GM19372 (cell line): ENCODE measurements at regions not wholly inside any gene's neighbourhood (a gene's known extent, or its start where the extent isn't known, plus 50 kb on each side); places are given as distances from the start of the nearest gene placed in this dataset.

Experiments used
- ATAC-seq: cut with Tn5 transposase; IDR thresholded peaks from one replicate; pipeline ENCODE4 v1.9.1; 2021; ENCODE audit warnings: mild to moderate bottlenecking, low read depth, moderate library complexity; ENCODE audit not compliant: unreplicated experiment

GRCh38 chr4:129623233-129623875 is 527.4 kb downstream of the C4orf33 start:
- no peak for ATAC-seq

GRCh38 chr4:129641179-129641578 is 545.2 kb downstream of the C4orf33 start:
- peak; percentile 82 for ATAC-seq

- ATAC-seq, result no peak
Measured at GRCh38 chr4:129645461-129645860, 549.5 kb downstream of the C4orf33 start.

GRCh38 chr4:129668092-129668491 is 572.1 kb downstream of the C4orf33 start:
- ATAC-seq, result no peak

- no peak for ATAC-seq
Measured at GRCh38 chr4:129672941-129673340, 577.0 kb downstream of the C4orf33 start.

GRCh38 chr4:129675036-129675435 is 579.1 kb downstream of the C4orf33 start:
- ATAC-seq, result no peak

- ATAC-seq, result no peak
Measured at GRCh38 chr4:129676934-129677333, 581.0 kb downstream of the C4orf33 start.

GRCh38 chr4:129682586-129682985 is 586.6 kb downstream of the C4orf33 start:
- ATAC-seq, result no peak

GRCh38 chr4:129707949-129708348 is 612.0 kb downstream of the C4orf33 start:
- ATAC-seq, result no peak

GRCh38 chr4:129708784-129709183 is 612.8 kb downstream of the C4orf33 start:
- no peak for ATAC-seq

- ATAC-seq, result no peak
Measured at GRCh38 chr4:129738175-129738574, 642.2 kb downstream of the C4orf33 start.

- no peak for ATAC-seq
Measured at GRCh38 chr4:129747756-129748155, 651.8 kb downstream of the C4orf33 start.

- ATAC-seq, result no peak
Measured at GRCh38 chr4:129748991-129749390, 653.0 kb downstream of the C4orf33 start.

- no peak for ATAC-seq
Measured at GRCh38 chr4:129751646-129752045, 655.7 kb downstream of the C4orf33 start.

- ATAC-seq, result no peak
Measured at GRCh38 chr4:129783596-129783995, 687.6 kb downstream of the C4orf33 start.

- no peak for ATAC-seq
Measured at GRCh38 chr4:129788486-129788885, 692.5 kb downstream of the C4orf33 start.

- no peak for ATAC-seq
Measured at GRCh38 chr4:129804461-129804981, 708.6 kb downstream of the C4orf33 start.

GRCh38 chr4:129806986-129807385 is 711.0 kb downstream of the C4orf33 start:
- ATAC-seq, result no peak

- no peak for ATAC-seq
Measured at GRCh38 chr4:129808242-129808641, 712.3 kb downstream of the C4orf33 start.

- ATAC-seq, result no peak
Measured at GRCh38 chr4:129821073-129821472, 725.1 kb downstream of the C4orf33 start.

GRCh38 chr4:129821963-129822362 is 726.0 kb downstream of the C4orf33 start:
- no peak for ATAC-seq

- ATAC-seq, result no peak
Measured at GRCh38 chr4:129822701-129823100, 726.7 kb downstream of the C4orf33 start.

GRCh38 chr4:129823105-129823504 is 727.2 kb downstream of the C4orf33 start:
- ATAC-seq, result no peak
